Right cardiac atrium (tissue), 5 donors: ENCODE measurements at regions not wholly inside any gene's neighbourhood (a gene's known extent, or its start where the extent isn't known, plus 50 kb on each side); places are given as distances from the start of the nearest gene placed in this dataset.

ENCODE experiments used
- ATAC-seq, 2 donors: fragments of 200-7000 bp; cut with Tn5 transposase; one replicate each; pipeline versions ENCODE4 v1.8.0 to v1.9.1; 2020; ENCODE audit warnings: moderate library complexity in 2 of 2, mild to moderate bottlenecking in 1 of 2
- DNase-seq, 3 donors: peaks; one replicate each; pipeline ENCODE4 v3.0.0-alpha.2; 2020
- H3K27ac ChIP-seq: one replicate; pipeline ENCODE4 v1.5.1; 2013; ENCODE audit warnings: mild to moderate bottlenecking, low read length, control low read depth, moderate library complexity
- H3K27me3 ChIP-seq: one replicate; pipeline ENCODE4 v1.6.1; 2013; ENCODE audit not compliant: control insufficient read depth, insufficient read depth
- H3K4me1 ChIP-seq: one replicate; pipeline ENCODE4 v1.6.1; 2013; ENCODE audit warnings: low read length; ENCODE audit not compliant: control insufficient read depth, insufficient read depth
- H3K4me3 ChIP-seq: one replicate; pipeline ENCODE4 v1.5.1; 2013; ENCODE audit warnings: low read length, control low read depth
- H3K9me3 ChIP-seq: one replicate; pipeline ENCODE4 v1.6.1; 2013; ENCODE audit warnings: low read length; ENCODE audit not compliant: control insufficient read depth
- WGBS: extraction: QIAGEN DNeasy Blood & Tissue Kit; methylation state at CpG from one replicate; pipeline ENCODE4 v1.1.7; 2013; 5-methylcytosine and 5-hydroxymethylcytosine counted together
- intact Hi-C, 4 donors: fragments of 100-400 bp; cut with DNase I; formaldehyde crosslinking; loops; one replicate each; pipeline versions ENCODE4 v1.11.0 to v1.14.0; 2022 to 2023
- donor health status: healthy with polysubstance abuse.
- donor health status: DM: no; HTN: yes; CAD: no.
- donor health status: DM: no; HTN: no; CAD: no.
- donor health status: DM: no; HTN: yes; CAD: no; lungs with severe emphysema.
- donor health status: DM: yes; HTN: yes; CAD: no.

- intact Hi-C loops: no loop called here
- Histone ChIP-seq H3K4me3 (no peak overlapping the region), H3K4me1 (no peaks in the 10 kb centered on the region), H3K9me3 (no peaks in the 10 kb centered on the region), H3K27ac (no peak overlapping the region), H3K27me3 (no peaks in the 10 kb centered on the region)
- ATAC-seq (no peak), DNase-seq (no peak)
- WGBS: 92% methylated on average over 9 of the region's 9 CpGs
Measured at GRCh38 chr2:7825591-7826312, 856.1 kb upstream of the ID2 start.

- Histone ChIP-seq H3K27ac (no peak overlapping the region), H3K27me3 (no peaks in the 10 kb centered on the region), H3K4me3 (no peak overlapping the region), H3K9me3 (no peaks in the 10 kb centered on the region), H3K4me1 (no peaks in the 10 kb centered on the region)
- 93% methylated on average over 4 of the region's 4 CpGs for WGBS
- ATAC-seq: no peak
- no peak for DNase-seq
- intact Hi-C loops: no loop called here
Measured at GRCh38 chr2:7826656-7827055, 855.2 kb upstream of the ID2 start.

- no peak for DNase-seq
- WGBS: 90% methylated on average over 3 of the region's 3 CpGs
- H3K27me3 ChIP-seq: no peaks in the 10 kb centered on the region
- H3K27ac ChIP-seq: no peak overlapping the region
- intact Hi-C loops: no loop called here
- no peak overlapping the region for H3K4me3 ChIP-seq
- ATAC-seq: no peak
- H3K4me1 ChIP-seq: no peaks in the 10 kb centered on the region
- no peaks in the 10 kb centered on the region for H3K9me3 ChIP-seq
Measured at GRCh38 chr2:7829241-7829640, 852.6 kb upstream of the ID2 start.

- no peaks in the 10 kb centered on the region for H3K9me3 ChIP-seq
- intact Hi-C loops: no loop called here
- no peak overlapping the region for H3K27ac ChIP-seq
- H3K4me1 ChIP-seq: no peaks in the 10 kb centered on the region
- H3K4me3 ChIP-seq: no peak overlapping the region
- DNase-seq (no peak), ATAC-seq (no peak)
- WGBS: 76% methylated on average over 2 of the region's 2 CpGs
- H3K27me3 ChIP-seq: no peaks in the 10 kb centered on the region
Measured at GRCh38 chr2:7830616-7831015, 851.2 kb upstream of the ID2 start.

GRCh38 chr2:7835151-7835550 lies 846.7 kb upstream of the ID2 start:
- intact Hi-C loops: no loop called here
- H3K9me3 ChIP-seq: no peaks in the 10 kb centered on the region
- DNase-seq (no peak), ATAC-seq (no peak)
- no peak overlapping the region for H3K4me3 ChIP-seq
- 71% methylated on average over 3 of the region's 3 CpGs for WGBS
- H3K4me1 ChIP-seq: no peaks in the 10 kb centered on the region
- H3K27ac ChIP-seq: no peak overlapping the region
- H3K27me3 ChIP-seq: no peaks in the 10 kb centered on the region

GRCh38 chr2:7835693-7836680 lies 845.9 kb upstream of the ID2 start:
- H3K4me1 ChIP-seq: no peaks in the 10 kb centered on the region
- intact Hi-C loops: no loop called here
- H3K27me3 ChIP-seq: no peaks in the 10 kb centered on the region
- no peaks in the 10 kb centered on the region for H3K9me3 ChIP-seq
- H3K4me3 ChIP-seq: no peak overlapping the region
- DNase-seq (no peak), ATAC-seq (no peak)
- 63% methylated on average over 12 of the region's 12 CpGs for WGBS
- no peak overlapping the region for H3K27ac ChIP-seq

- DNase-seq (no peak), ATAC-seq (no peak)
- H3K27me3 ChIP-seq: no peaks in the 10 kb centered on the region
- 70% methylated on average over 2 of the region's 2 CpGs for WGBS
- H3K4me1 ChIP-seq: no peaks in the 10 kb centered on the region
- no peaks in the 10 kb centered on the region for H3K9me3 ChIP-seq
- intact Hi-C loops: no loop called here
- H3K27ac ChIP-seq: no peak overlapping the region
- H3K4me3 ChIP-seq: no peak overlapping the region
Measured at GRCh38 chr2:7837237-7837760, 844.6 kb upstream of the ID2 start.

- no peak for ATAC-seq
- intact Hi-C loops: no loop called here
- Histone ChIP-seq H3K4me3 (no peak overlapping the region), H3K27ac (no peak overlapping the region), H3K27me3 (no peaks in the 10 kb centered on the region), H3K9me3 (no peaks in the 10 kb centered on the region), H3K4me1 (no peaks in the 10 kb centered on the region)
- DNase-seq: no peak
- 90% methylated on average over 4 of the region's 4 CpGs for WGBS
Measured at GRCh38 chr2:7838669-7839068, 843.2 kb upstream of the ID2 start.

- no peak for ATAC-seq
- Histone ChIP-seq H3K4me1 (peaks cover 3% of the 10 kb centered on the region), H3K27me3 (no peaks in the 10 kb centered on the region), H3K27ac (no peak overlapping the region), H3K4me3 (no peak overlapping the region), H3K9me3 (no peaks in the 10 kb centered on the region)
- no peak for DNase-seq
- intact Hi-C loops: no loop called here
- WGBS: 95% methylated on average over 16 of the region's 16 CpGs
Measured at GRCh38 chr2:7840651-7841380, 841.0 kb upstream of the ID2 start.

- H3K4me3 ChIP-seq: no peak overlapping the region
- WGBS: 83% methylated on average over 2 of the region's 2 CpGs
- intact Hi-C loops: no loop called here
- DNase-seq (no peak), ATAC-seq (no peak)
- H3K9me3 ChIP-seq: no peaks in the 10 kb centered on the region
- no peak overlapping the region for H3K27ac ChIP-seq
- peaks cover 3% of the 10 kb centered on the region for H3K4me1 ChIP-seq
- no peaks in the 10 kb centered on the region for H3K27me3 ChIP-seq
Measured at GRCh38 chr2:7841751-7842150, 840.1 kb upstream of the ID2 start.
